K562 (cell line): ENCODE measurements at regions not wholly inside any gene's neighbourhood (a gene's known extent, or its start where the extent isn't known, plus 50 kb on each side); places are given as distances from the start of the nearest gene placed in this dataset.

Experiments used
- ATAC-seq: fragments of 200-7000 bp; cut with Tn5 transposase; 3 replicates; pipeline ENCODE4 v1.9.1; 2020; ENCODE audit warnings: moderate library complexity
- BruUV-seq: library from RNA; stranded (reverse); fragments of 400-500 nt; replicated peaks from 2 replicates; lab custom pipeline; 2021; lab: Mats Ljungman, UMichigan
- CTCF ChIA-PET: fragments of 300-600 bp; formaldehyde crosslinking; extraction: SDS; loops from one replicate; lab custom pipeline; 2021; ENCODE audit warnings: low intra/inter-chr PET ratio; lab: Yijun Ruan, JAX
- POLR2A ChIA-PET: fragments of 300-600, 350-650 bp; sonication (Branson Sonifier 250); formaldehyde crosslinking; extraction: SDS; loops from one replicate; lab custom pipeline; 2021; ENCODE audit warnings: antibody characterized with exemption, inconsistent platforms; lab: Yijun Ruan, JAX
- DNase-seq, 4 experiments: peaks; one replicate each; pipeline versions ENCODE4 v3.0.0 to v3.0.0-alpha.2; 2011 to 2018; ENCODE audit warnings: low spot score in 3 of 4, mixed read lengths in 3 of 4; ENCODE audit errors: extremely low read depth in 1 of 4
- FAIRE-seq: peaks from 2 replicates; lab custom pipeline; 2011; peaks lifted over from hg19 to GRCh38; lab: Jason Lieb, UNC
- H2AFZ ChIP-seq: 2 replicates; pipeline ENCODE4 v1.6.0; 2011; ENCODE audit warnings: low read depth, low read length, control low read depth, inconsistent platforms
- H3K27ac ChIP-seq: fragments of 200-600 bp; 3 replicates; pipeline ENCODE4 v1.8.0; 2011; ENCODE audit warnings: low read depth, mild to moderate bottlenecking, control low read depth, inconsistent platforms, low read length, moderate library complexity, mixed read lengths; ENCODE audit errors: extremely low read depth
- H3K27me3 ChIP-seq, 2 experiments: fragments of 300-600 bp in 1 of 2; 2 replicates in 1 of 2; 3 replicates in 1 of 2; pipeline versions ENCODE4 v1.6.0 to v1.8.0; 2011; ENCODE audit warnings: inconsistent platforms in 2 of 2, low read length in 2 of 2, mild to moderate bottlenecking in 1 of 2, mixed read lengths in 1 of 2, moderate library complexity in 1 of 2; ENCODE audit not compliant: control insufficient read depth in 2 of 2, insufficient read depth in 2 of 2
- H3K36me3 ChIP-seq: fragments of 300-600 bp; 3 replicates; pipeline ENCODE4 v1.8.0; 2011; ENCODE audit warnings: mild to moderate bottlenecking, low read length, inconsistent platforms; ENCODE audit not compliant: control insufficient read depth, insufficient read depth
- H3K4me1 ChIP-seq, 2 experiments: fragments of 200-600 bp in 1 of 2; replicated peaks in 1 of 2; 2 replicates in 1 of 2; 3 replicates in 1 of 2; pipeline versions ENCODE4 v1.5.1 to v1.8.0; 2011; ENCODE audit warnings: inconsistent platforms in 2 of 2, low read length in 2 of 2, mild to moderate bottlenecking in 1 of 2, mixed read lengths in 1 of 2, moderate library complexity in 1 of 2; ENCODE audit not compliant: control insufficient read depth in 2 of 2, insufficient read depth in 2 of 2
- H3K4me2 ChIP-seq: 2 replicates; pipeline ENCODE4 v1.6.1; 2011; ENCODE audit warnings: low read length, control low read depth, inconsistent platforms, mixed read lengths; ENCODE audit not compliant: insufficient read depth
- H3K4me3 ChIP-seq: fragments of 200-600 bp; sonication (generic), shearing (Covaris generic); 2 replicates; pipeline ENCODE4 v1.5.1; 2016; ENCODE audit warnings: control low read depth, inconsistent platforms
- H3K79me2 ChIP-seq: fragments of 200-600 bp; 3 replicates; pipeline ENCODE4 v1.8.0; 2011; ENCODE audit warnings: low read length, inconsistent platforms; ENCODE audit not compliant: control insufficient read depth, insufficient read depth
- H3K9ac ChIP-seq, 2 experiments: 2 replicates each; pipeline versions ENCODE4 v1.6.0 to v1.6.1; 2011; ENCODE audit warnings: low read depth in 2 of 2, low read length in 2 of 2, control low read depth in 1 of 2, inconsistent platforms in 1 of 2, mild to moderate bottlenecking in 1 of 2, mixed read lengths in 1 of 2; ENCODE audit not compliant: insufficient read depth in 1 of 2
- H3K9me1 ChIP-seq: one replicate; pipeline ENCODE4 v1.6.0; 2011; ENCODE audit warnings: inconsistent platforms, mild to moderate bottlenecking, low read length, moderate library complexity; ENCODE audit not compliant: control insufficient read depth, insufficient read depth
- H3K9me3 ChIP-seq: replicated peaks from 2 replicates; pipeline ENCODE4 v1.5.1; 2011; ENCODE audit warnings: low read depth, low read length, inconsistent platforms; ENCODE audit not compliant: control insufficient read depth, insufficient read depth
- H4K20me1 ChIP-seq: replicated peaks from 2 replicates; pipeline ENCODE4 v1.6.1; 2011; ENCODE audit warnings: low read length, inconsistent platforms, mixed read lengths; ENCODE audit not compliant: control insufficient read depth, insufficient read depth
- CBX2 ChIP-seq: fragments of 200-600 bp; sonication (generic); IDR thresholded peaks from one replicate; pipeline ENCODE4 v1.6.1; 2012; ENCODE audit warnings: mild to moderate bottlenecking, low read length, inconsistent platforms; ENCODE audit not compliant: insufficient read depth, poor library complexity, severe bottlenecking
- CBX3 ChIP-seq, 2 experiments: IDR thresholded peaks; 1 replicate in 1 of 2; 2 replicates in 1 of 2; pipeline ENCODE4 v1.6.1; 2012; ENCODE audit warnings: inconsistent platforms in 2 of 2, low read length in 2 of 2, borderline replicate concordance in 1 of 2, control low read depth in 1 of 2
- CREB3 ChIP-seq: fragments of 450-650 bp; conservative IDR thresholded peaks from 2 replicates; pipeline ENCODE4 v1.6.1; 2016; ENCODE audit warnings: missing genetic modification characterization, low read depth, mild to moderate bottlenecking, missing compliant biosample characterization, moderate library complexity
- HCFC1 ChIP-seq: IDR thresholded peaks from 2 replicates; pipeline ENCODE4 v1.6.1; 2012; ENCODE audit warnings: low read depth, low read length, improper control_type of control experiment
- HIVEP1 ChIP-seq: fragments of 250-450 bp; sonication (Bioruptor Pico); IDR thresholded peaks from 2 replicates; pipeline ENCODE4 v1.4.0; 2020; ENCODE audit warnings: mild to moderate bottlenecking
- KHSRP ChIP-seq: fragments of 450-650 bp; IDR thresholded peaks from 2 replicates; pipeline ENCODE4 v1.6.1; 2017
- NCOR1 ChIP-seq: fragments of 450-650 bp; IDR thresholded peaks from 2 replicates; pipeline ENCODE4 v1.6.1; 2016; ENCODE audit warnings: mild to moderate bottlenecking, moderate library complexity
- SMAD3 ChIP-seq: fragments of 450-650 bp; formaldehyde crosslinking; conservative IDR thresholded peaks from 2 replicates; pipeline ENCODE4 v1.4.0; 2020; ENCODE audit warnings: mild to moderate bottlenecking
- ZNF217 ChIP-seq: sonication (generic); formaldehyde crosslinking; IDR thresholded peaks from 2 replicates; pipeline ENCODE4 v1.8.0; 2022; ENCODE audit warnings: mild to moderate bottlenecking, missing genetic modification reagents
- ZNF592 ChIP-seq: fragments of 450-650 bp; IDR thresholded peaks from 2 replicates; pipeline ENCODE4 v1.6.1; 2017; ENCODE audit warnings: antibody characterized with exemption, mild to moderate bottlenecking
- ZNF785 ChIP-seq: fragments of 250-450 bp; sonication (Bioruptor Pico); IDR thresholded peaks from 2 replicates; pipeline ENCODE4 v1.4.0; 2020; ENCODE audit warnings: mild to moderate bottlenecking
- in situ Hi-C: fragments of 300-500 bp; cut with MboI; formaldehyde crosslinking; loops from 4 replicates; pipeline ENCODE4 v1.15.0; 2018; ENCODE audit warnings: inconsistent platforms, mixed read lengths
- intact Hi-C: fragments of 100-400 bp; cut with micrococcal nuclease; formaldehyde crosslinking; loops from 2 replicates; pipeline ENCODE4 v1.14.2; 2022
- TF ChIP-seq, protein P1 (sequence below), 2 experiments: fragments of 450-650 bp in 1 of 2; IDR thresholded peaks; 2 replicates each; pipeline ENCODE4 v1.6.1; 2011 to 2017; ENCODE audit warnings: low read depth in 2 of 2, antibody characterized with exemption in 1 of 2, borderline replicate concordance in 1 of 2, low read length in 1 of 2, mild to moderate bottlenecking in 1 of 2, mixed read lengths in 1 of 2; ENCODE audit not compliant: control insufficient read depth in 1 of 2
- TF ChIP-seq, protein P2 (sequence below): fragments of 450-650 bp; IDR thresholded peaks from 2 replicates; pipeline ENCODE4 v1.6.1; 2016; ENCODE audit warnings: missing biosample characterization, missing genetic modification characterization

DNA sequence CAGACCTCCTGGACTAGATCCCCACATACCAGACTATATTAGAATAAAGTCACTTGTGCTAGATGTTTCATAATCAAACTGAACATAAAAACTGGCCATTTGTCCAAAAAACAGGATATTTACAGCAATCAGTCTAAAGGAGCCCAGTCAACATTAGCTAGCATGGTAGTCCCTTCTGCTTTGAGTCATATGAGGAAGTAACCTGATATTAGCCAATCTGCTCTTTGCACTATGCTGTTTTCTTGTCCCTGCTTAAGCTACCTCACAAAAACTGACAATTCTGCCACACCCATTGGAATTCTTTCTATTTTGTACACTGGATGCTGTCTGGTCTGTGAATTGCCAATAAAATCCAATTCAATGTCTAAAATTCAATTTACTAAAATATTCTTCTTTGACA is 1824.2 kb downstream of the OLFM4 start:
- POLR2A ChIA-PET: no interaction called here
- H3K27ac ChIP-seq: no peak overlapping the region
- no peak for FAIRE-seq
- TF ChIP-seq, protein P1, sequence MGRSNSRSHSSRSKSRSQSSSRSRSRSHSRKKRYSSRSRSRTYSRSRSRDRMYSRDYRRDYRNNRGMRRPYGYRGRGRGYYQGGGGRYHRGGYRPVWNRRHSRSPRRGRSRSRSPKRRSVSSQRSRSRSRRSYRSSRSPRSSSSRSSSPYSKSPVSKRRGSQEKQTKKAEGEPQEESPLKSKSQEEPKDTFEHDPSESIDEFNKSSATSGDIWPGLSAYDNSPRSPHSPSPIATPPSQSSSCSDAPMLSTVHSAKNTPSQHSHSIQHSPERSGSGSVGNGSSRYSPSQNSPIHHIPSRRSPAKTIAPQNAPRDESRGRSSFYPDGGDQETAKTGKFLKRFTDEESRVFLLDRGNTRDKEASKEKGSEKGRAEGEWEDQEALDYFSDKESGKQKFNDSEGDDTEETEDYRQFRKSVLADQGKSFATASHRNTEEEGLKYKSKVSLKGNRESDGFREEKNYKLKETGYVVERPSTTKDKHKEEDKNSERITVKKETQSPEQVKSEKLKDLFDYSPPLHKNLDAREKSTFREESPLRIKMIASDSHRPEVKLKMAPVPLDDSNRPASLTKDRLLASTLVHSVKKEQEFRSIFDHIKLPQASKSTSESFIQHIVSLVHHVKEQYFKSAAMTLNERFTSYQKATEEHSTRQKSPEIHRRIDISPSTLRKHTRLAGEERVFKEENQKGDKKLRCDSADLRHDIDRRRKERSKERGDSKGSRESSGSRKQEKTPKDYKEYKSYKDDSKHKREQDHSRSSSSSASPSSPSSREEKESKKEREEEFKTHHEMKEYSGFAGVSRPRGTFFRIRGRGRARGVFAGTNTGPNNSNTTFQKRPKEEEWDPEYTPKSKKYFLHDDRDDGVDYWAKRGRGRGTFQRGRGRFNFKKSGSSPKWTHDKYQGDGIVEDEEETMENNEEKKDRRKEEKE (IDR thresholded peaks at IDR 0.05; ENCODE audit: borderline replicate concordance in 1 of 2, control insufficient read depth in 1 of 2, low read depth in 2 of 2, low read length in 1 of 2): no peak
- no peak for TF ChIP-seq HIVEP1 (CRISPR knock-in tag)
- TF ChIP-seq ZNF217: no peak
- TF ChIP-seq ZNF785: no peak
- TF ChIP-seq, protein P2, sequence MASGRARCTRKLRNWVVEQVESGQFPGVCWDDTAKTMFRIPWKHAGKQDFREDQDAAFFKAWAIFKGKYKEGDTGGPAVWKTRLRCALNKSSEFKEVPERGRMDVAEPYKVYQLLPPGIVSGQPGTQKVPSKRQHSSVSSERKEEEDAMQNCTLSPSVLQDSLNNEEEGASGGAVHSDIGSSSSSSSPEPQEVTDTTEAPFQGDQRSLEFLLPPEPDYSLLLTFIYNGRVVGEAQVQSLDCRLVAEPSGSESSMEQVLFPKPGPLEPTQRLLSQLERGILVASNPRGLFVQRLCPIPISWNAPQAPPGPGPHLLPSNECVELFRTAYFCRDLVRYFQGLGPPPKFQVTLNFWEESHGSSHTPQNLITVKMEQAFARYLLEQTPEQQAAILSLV (tag): no peak
- no peak for TF ChIP-seq CBX3 (IDR thresholded peaks at IDR 0.05; ENCODE audit: borderline replicate concordance in 1 of 2, low read length in 2 of 2)
- TF ChIP-seq KHSRP: no peak
- TF ChIP-seq HCFC1: no peak
- no peak for TF ChIP-seq NCOR1
- TF ChIP-seq CREB3 (tag): no peak
- TF ChIP-seq CBX2: no peak
- TF ChIP-seq SMAD3 (CRISPR knock-in tag): no peak
- no peak for TF ChIP-seq ZNF592

More for the DNA sequence above, 1824.2 kb downstream of the OLFM4 start:
- CTCF ChIA-PET: no interaction called here
- Histone ChIP-seq H3K79me2 (no peaks in the 10 kb centered on the region), H3K4me1 (no peaks in the 10 kb centered on the region), H3K4me2 (no peak overlapping the region), H2AFZ (no peak overlapping the region), H3K36me3 (no peaks in the 10 kb centered on the region), H3K9ac (no peak overlapping the region), H4K20me1 (no peaks in the 10 kb centered on the region), H3K9me3 (no peaks in the 10 kb centered on the region), H3K27me3 (no peaks in the 10 kb centered on the region), H3K4me3 (no peak overlapping the region), H3K9me1 (no peaks in the 10 kb centered on the region)
- ATAC-seq (no peak), DNase-seq (no peak)
- in situ Hi-C loops (no loop called here), intact Hi-C loops (no loop called here)
- BruUV-seq: no TSS peak
